GM19324 (cell line): ENCODE measurements at regions not wholly inside any gene's neighbourhood (a gene's known extent, or its start where the extent isn't known, plus 50 kb on each side); places are given as distances from the start of the nearest gene placed in this dataset.

Experiments used
- ATAC-seq: cut with Tn5 transposase; IDR thresholded peaks from one replicate; pipeline ENCODE4 v1.9.1; 2021; ENCODE audit warnings: mild to moderate bottlenecking, moderate library complexity; ENCODE audit not compliant: unreplicated experiment, low FRiP score

- no peak for ATAC-seq
These were observed 52.0 kb upstream of the OSBPL8 start for GRCh38 chr12:76611533-76611932.

GRCh38 chr12:76614364-76614763 lies 54.8 kb upstream of the OSBPL8 start:
- no peak for ATAC-seq

GRCh38 chr12:76618031-76618430 lies 58.5 kb upstream of the OSBPL8 start:
- ATAC-seq = no peak

GRCh38 chr12:76621582-76622024 lies 62.0 kb upstream of the OSBPL8 start:
- ATAC-seq = peak; percentile 64

- ATAC-seq = no peak
These were observed 62.8 kb upstream of the OSBPL8 start for GRCh38 chr12:76622351-76622750.

GRCh38 chr12:76622915-76623314 lies 63.3 kb upstream of the OSBPL8 start:
- no peak for ATAC-seq

- ATAC-seq = no peak
These were observed 64.4 kb upstream of the OSBPL8 start for GRCh38 chr12:76623931-76624330.

- ATAC-seq = no peak
These were observed 68.0 kb upstream of the OSBPL8 start for GRCh38 chr12:76627346-76628135.

GRCh38 chr12:76628745-76629144 lies 69.2 kb upstream of the OSBPL8 start:
- ATAC-seq = no peak

GRCh38 chr12:76631741-76632140 lies 72.2 kb upstream of the OSBPL8 start:
- no peak for ATAC-seq

- ATAC-seq = no peak
These were observed 73.8 kb upstream of the OSBPL8 start for GRCh38 chr12:76633415-76633814.

GRCh38 chr12:76634133-76634532 lies 74.6 kb upstream of the OSBPL8 start:
- ATAC-seq = no peak

- ATAC-seq = no peak
These were observed 76.6 kb upstream of the OSBPL8 start for GRCh38 chr12:76636121-76636692.

- ATAC-seq = no peak
These were observed 78.2 kb upstream of the OSBPL8 start for GRCh38 chr12:76637807-76638206.

GRCh38 chr12:76639646-76640045 lies 80.1 kb upstream of the OSBPL8 start:
- ATAC-seq = no peak

GRCh38 chr12:76641073-76641472 lies 81.5 kb upstream of the OSBPL8 start:
- no peak for ATAC-seq

- no peak for ATAC-seq
These were observed 82.4 kb upstream of the OSBPL8 start for GRCh38 chr12:76641961-76642360.

- no peak for ATAC-seq
These were observed 83.9 kb upstream of the OSBPL8 start for GRCh38 chr12:76643438-76643837.

- ATAC-seq = no peak
These were observed 85.4 kb upstream of the OSBPL8 start for GRCh38 chr12:76644950-76645349.

GRCh38 chr12:76645934-76646333 lies 86.4 kb upstream of the OSBPL8 start:
- ATAC-seq = no peak

- ATAC-seq = no peak
These were observed 86.8 kb upstream of the OSBPL8 start for GRCh38 chr12:76646366-76646765.

- no peak for ATAC-seq
These were observed 89.5 kb upstream of the OSBPL8 start for GRCh38 chr12:76649099-76649498.
